NCI-H2196 treated with DMSO at 0.1 percent for 48 hours (cell line): ENCODE measurements at regions not wholly inside any gene's neighbourhood (a gene's known extent, or its start where the extent isn't known, plus 50 kb on each side); places are given as distances from the start of the nearest gene placed in this dataset.

Experiments
- DNase-seq: peaks from one replicate; lab custom pipeline; 2025; ENCODE audit not compliant: unreplicated experiment; lab: John Stamatoyannopoulos, UW

DNA sequence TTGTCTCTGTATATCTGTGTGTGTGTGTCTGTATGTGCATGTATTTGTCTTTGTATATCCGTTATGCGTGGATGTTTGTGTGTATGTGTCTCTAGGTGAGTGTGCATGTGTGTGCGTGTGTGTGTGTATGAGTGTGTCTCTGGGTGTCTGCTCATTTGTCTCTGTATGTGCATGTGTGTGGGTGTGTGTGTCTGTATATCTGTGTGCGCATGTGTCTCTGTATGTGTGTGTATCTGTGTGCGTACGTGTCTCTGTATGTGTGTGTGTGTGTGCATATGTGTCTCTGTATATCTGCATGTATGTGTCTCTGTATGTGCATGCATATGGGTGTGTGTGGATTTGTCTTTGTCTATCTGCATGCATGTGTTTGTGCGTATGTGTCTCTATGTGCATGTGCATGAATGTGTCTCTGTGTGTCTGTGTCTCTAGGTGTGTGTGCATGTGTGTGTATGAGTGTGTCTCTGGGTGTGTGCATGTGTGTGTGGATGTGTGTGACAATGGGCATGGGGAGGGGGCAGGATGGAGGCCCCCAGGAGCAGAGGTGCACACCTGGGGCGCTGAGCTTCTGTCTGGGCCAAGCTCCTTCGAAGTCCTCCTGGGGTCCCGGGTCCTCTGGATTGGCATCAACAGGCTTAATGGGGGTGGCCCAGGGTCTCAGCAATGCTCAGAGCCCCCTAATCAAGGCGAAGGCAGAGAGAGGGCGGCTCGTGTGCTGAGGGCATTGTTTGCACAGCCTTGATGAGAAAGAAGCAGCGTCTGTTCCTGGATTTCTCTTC lies 373.4 kb upstream of the IRX4 start:
- DNase-seq = no peak

DNA sequence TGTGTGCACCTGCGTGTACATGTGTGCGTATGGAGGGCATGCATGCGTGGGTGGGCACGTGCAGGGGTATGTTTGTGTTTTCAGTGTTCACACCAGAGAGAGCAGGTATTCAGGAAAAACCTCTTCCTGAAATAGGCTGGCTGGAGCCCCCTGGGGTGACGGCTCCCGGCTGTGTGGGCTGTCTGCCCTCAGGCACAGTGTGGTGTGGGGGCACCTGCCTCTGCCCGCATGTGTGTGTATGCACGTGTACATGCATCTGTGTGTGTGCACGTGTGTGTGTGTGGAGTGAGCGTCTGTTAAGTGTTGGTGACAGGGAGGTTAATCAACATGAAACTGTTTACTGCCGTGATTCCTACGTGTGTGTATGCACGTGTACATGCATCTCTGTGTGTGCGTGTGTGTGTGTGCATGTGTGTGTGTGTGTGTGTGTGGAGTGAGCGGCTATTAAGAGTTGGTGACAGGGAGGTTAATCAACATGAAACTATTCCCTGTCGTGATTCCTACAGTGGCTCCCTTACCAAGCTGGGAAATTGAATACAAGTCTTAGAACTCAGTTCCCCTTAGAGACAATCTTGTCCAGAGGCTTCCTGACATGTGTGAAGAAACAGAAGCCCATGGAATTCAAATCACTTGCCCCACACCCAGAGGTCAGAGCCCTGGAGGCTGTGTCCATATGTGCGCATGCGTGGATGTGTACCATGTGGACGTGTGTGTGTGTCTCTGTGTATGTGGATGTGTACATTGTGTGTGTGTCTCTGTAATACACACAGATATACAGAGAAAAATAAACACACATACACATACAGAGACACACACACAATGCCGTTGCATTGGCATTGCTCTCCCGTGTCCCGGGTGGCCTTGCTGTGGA lies 372.4 kb upstream of the IRX4 start:
- no peak for DNase-seq

DNA sequence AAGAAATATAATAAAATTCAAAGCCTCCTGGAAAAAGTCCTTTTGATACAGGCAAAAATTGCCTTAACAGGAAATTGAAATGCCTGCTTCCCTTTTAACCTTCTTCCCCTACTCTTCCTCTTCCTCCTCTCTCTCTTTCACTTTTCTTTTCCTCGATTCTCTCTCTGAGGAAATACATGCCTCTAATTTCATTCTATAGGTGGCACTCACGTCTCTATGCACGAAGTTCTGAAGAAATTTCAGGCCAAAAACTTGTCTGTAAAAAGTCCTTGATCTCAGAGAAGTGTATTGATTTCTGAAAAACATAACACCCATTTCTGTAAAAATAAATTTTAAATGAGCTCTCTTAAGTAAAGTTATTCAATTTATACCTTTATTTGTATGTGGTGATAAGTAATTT lies 371.7 kb upstream of the IRX4 start:
- no peak for DNase-seq

DNA sequence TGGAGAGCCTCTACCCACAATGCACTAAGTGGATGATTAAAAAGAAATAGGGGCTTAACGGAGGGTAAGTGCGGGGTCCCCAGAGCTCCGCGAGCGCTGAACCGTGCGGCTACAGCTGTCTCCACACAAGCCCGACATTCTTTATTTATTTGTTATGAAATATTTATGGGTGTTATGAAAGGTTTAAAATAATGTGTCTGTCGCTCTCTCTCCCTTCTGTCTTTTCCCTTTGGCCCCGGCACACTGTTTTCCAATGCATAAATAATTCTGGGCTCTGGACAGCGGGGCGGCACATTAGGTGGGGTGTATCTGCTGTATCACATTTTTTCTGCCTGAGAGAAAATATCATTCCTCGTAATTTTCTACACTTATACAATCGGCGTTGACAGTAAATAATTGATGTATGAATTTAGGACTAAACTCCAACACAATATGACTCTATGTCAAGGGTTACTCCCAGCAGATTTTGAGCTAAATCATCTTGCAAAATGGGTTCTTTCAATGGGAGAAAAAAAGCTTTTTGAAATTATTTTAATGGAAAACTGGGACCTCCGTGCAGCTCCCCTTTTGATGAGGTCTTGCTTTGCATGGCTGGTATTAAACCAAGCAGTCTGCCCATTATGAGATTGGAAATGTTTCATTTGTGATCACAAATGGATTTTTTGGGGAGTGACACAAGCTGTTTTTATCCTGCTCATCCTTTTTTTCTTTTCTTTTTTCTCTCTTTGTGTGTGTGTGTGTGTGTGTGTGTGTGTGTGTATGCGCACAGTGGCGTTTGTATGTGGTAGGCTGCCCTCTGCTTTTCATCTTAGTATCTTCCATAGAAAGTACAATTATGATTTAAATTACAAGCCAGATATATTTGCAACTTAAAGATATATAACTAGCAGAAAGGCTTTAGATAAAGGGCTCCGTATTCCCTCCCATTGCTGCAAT lies 370.6 kb upstream of the IRX4 start:
- no peak for DNase-seq

DNA sequence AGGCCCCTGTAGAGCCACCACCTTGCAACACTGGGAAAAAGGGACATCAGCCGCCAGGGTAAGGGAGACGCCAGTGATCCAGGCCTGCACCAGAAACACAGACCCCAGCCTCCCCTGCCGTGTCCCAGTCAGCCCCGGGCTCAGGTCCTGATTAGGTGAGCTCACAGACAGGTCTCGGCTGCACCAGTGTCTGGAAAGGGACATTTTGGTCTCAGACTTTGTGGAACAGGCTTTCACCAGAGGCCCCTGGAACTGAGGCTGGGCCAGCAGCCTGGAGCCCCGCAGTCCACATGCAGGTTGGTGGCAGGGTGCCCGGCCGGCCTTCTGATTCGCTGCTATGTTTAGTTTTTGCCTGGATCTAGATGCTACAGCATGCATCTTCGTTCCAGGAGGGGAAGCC lies 369.0 kb upstream of the IRX4 start:
- no peak for DNase-seq

DNA sequence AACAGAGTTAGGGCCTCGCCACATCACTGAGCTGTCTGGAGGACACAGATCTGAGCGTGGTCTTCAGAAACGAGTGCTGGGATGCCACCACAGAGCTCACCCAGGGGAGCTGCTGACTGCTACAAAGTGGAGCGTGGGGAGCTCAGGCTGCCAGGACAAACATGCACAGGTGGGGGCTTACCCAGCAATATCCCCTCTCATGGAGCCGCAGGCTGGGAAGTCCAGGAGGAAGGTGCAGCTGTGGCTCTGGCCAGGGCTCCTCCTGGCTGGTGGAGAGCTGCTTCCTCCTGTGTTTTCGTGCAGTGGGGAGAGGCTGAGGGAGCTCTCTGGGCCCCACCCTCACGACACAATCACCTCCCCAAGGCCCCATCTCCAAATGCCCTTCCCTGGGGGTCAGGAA lies 368.6 kb upstream of the IRX4 start:
- no peak for DNase-seq

DNA sequence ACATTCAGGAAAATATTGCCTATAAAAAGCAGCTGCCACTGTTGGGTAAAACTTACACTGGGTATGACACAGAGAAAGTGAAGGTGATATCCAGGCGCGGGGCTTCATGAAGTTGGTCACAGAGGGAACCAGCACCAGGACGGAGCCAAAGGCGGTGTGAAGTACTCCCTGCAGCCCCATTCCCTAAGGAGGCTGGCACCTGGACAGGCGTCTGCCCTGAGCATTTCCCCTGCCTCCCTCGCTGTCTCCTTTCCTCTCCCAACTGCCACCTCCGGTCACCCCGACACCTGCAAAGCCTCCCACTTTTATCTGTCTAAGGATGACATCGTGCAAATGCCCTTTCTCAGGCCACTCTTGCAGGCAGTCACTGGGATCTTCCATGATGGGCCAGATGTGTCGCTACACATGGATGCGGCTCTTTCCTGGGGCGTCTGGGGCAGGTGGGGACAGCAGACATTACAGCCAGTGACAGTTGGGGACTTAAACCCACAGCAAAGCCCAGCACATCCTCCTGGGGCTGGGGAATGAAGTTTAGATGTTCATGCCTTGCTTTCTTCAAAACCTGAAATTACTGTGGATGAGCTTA lies 367.7 kb upstream of the IRX4 start:
- DNase-seq = no peak

DNA sequence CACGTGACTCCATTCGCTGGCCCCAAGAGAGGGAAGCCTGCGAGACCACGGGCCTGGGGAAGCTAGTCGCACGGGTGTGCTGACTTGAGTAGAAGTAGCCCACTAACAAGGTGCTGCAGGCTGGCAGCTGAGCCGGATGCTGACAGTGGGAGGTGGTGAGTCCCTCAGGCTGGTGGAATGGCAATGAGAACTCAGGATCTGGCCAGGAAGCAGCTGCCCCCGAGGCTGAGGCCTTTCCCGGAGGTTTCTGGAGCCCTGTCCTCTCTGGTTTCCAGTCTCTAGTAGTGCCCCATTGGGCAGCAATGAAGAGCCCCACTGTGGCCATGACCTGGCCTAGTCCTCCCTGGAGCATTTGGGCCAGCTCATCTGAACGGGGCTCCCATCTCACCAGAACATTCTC lies 366.7 kb upstream of the IRX4 start:
- no peak for DNase-seq

DNA sequence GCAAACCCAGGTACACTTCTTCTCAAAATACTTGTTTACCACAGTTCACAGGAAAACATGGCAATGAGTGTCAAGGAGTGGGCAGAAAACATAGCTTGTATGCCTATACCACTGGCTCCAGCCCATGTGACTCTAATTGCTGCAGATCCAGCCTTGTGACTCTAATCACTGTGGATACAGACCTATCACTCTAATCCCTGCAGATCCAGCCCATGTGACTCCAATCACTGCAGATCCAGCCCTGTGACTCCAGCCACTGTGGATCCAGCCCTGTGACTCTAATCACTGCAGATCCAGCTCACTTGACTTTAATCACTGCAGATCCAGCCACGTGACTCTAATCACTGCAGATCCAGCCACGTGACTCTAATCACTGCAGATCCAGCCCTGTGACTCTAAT lies 366.3 kb upstream of the IRX4 start:
- DNase-seq = no peak

DNA sequence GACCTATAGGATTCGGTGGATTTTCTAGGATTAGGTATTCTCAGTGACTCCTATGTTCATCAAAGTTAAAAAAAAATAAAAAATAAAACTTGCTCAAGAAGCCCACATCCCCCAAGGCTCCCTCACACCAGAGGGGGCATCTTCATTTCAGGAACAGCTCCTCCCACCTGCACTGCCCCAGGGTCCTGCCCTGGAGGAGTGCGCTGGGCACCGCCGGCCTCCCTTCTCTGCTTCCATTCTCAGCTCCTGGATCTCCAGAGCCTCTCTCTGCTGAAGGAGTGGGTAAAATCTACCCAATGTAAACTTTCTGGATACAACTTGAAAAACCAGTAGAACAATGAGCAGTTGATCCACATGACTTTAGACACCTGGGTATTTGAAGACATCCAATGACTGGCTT lies 359.8 kb upstream of the IRX4 start:
- no peak for DNase-seq

DNA sequence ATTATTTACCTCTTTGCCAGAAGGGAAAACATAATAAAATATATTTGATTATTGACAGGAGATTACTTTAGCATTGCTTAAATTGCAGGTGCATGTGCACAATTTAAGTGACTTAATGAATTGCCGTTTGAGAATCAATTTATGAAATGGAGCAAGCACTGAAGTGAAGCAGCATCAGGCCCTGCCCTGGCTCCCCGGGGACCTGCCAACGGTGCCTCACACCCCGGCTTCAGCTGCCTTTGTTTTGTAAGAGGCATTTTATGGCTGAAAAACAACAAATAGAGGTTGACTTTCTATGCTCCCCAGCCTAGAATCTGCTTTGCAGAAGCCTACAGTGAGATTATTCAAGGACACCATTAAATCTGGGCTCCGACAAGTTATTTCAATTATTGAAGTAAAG lies 359.1 kb upstream of the IRX4 start:
- DNase-seq = no peak

DNA sequence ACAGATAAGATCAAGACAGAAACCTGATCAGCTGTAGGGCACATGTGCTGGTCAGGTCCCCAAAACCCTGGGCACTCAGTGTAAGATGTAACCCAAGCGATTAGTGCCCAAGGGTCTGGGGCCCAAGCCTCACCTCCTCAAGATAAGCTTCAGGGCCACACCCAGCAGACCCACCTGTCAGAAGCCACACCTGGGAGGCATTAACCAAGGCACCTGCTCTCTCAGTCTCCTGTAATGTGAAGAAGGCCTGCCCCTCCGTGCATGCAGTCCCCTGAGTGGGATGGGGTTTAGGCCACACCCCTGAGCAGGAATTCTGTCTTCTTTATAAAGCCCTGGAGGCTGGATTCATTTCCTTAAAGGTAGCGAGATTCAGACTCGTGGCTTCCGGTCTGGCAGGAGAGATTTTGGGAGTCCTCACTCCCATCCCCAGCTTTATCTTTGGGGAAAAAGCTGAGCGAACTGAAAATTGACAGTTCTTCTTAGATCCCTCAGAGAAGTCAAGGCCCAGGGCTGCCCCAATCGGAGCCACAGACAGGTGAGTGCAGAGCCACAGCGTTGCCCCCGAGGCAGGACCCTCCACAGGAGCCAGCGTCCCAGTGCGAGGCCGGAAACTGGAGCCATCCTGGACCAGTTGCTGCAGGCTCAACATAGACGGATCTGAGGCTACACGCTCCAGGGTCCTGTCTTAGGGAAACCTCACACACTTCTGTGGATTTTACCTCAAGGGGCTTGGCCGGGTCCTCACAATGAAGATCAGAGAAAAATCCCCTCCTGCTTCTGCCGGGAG lies 357.6 kb upstream of the IRX4 start:
- DNase-seq = no peak

DNA sequence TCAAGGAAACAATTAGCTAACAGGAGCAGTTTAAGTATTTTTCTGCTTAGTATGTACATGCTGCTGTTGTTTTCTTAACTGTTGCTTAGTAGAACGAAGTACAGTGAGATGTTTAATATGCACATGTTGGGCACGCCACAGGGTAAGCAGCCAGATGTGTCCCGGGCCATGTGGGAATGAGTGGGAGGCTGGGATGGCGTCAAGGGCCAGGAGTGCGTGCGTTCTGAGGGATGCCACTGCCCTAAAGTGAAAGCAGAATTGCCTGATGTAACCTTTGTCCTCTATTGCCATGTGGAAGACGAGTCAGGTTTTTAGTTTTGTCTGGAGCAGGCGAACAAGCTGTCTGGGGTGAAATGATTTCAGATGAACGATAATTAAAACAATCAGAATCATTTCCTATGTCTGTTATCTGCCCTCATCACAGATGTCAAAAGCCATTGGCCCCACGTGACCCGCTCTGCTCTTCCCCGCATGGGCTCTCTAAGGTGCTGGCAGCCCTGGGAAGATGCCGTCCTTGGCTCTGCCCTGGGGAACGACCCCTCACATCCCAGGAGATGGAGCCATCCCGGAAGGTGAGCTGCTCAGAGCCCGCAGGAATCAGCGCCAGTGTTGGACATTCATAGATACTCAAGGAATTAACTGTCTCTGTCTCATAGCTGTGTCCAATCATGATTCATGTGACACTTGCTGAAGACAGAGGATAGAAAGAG lies 356.6 kb upstream of the IRX4 start:
- no peak for DNase-seq

DNA sequence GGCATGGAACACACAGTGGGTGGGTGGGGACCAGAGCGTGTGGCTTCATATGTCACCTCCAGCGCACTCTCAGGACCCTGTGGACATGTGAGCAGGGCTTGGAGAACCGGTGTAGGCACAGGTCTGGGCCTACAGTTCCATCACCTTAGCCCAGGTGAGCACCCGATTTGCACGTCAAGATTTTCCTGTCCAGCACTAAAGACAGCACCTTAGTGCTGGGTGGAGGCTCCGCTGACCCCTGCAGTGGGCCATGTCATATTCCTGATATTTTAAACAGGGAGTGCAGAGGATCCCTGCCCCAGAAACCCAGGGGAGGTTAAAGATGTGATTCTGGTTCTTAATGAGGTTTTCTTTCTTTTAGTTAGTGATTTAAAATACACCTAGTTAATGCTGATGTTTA lies 356.0 kb upstream of the IRX4 start:
- no peak for DNase-seq

DNA sequence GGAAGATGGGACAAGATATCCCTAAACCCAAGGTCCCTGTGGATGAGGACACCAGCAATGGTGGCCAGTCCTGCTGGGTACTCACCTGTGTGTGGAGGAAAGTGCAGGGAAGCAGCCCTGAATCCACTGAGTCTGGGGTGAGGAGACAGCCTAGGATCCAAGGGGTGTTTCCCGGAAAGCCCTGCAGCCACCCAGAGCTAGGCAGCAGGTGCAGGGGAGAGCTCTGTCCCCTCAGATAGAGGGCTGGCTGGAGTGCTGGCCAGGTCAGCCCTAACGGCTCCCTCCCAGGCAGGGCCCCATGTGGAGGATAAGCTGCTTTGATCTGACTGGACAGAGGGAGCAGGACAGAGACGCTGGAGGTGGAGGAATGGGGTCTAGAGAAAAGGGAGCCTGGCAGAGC lies 344.7 kb upstream of the IRX4 start:
- DNase-seq = no peak

DNA sequence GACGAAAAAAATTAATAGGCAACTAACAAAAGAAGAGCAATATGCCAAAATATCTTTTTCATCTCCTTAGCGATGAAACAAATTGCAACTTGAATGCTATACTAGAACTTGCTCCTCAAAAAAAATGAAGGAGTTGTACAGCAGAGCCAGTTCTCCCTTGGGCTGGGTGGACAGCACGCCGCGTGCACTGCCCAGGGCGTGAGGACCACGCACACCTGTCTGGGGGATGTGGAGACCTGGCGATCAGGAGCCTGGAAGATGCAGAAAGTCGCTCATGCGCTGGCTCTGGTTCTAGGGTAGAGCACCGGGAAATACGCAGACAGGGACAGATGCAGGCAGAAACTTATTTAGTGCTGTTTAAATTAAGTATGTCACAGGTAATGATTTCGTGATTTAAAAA lies 342.0 kb upstream of the IRX4 start:
- DNase-seq = no peak

DNA sequence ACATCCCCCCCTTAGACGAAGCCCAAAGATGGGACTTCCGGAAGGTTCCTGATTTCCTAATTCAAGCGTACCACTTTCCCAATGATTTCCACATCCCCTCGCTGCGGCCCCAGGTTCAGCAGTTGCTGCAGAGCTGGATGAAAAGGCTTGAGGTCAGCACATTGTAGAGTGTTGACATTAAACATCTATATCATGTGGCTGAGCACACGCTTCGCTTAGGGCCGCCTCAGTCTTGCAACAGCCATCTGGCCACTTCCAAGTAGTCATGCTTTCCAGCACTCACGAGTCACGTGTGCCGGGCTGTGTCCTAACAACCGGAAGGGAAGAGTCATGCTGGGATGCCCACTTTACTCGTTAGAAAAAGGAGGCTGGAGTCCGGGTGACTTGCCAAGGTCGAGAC lies 340.6 kb upstream of the IRX4 start:
- no peak for DNase-seq

DNA sequence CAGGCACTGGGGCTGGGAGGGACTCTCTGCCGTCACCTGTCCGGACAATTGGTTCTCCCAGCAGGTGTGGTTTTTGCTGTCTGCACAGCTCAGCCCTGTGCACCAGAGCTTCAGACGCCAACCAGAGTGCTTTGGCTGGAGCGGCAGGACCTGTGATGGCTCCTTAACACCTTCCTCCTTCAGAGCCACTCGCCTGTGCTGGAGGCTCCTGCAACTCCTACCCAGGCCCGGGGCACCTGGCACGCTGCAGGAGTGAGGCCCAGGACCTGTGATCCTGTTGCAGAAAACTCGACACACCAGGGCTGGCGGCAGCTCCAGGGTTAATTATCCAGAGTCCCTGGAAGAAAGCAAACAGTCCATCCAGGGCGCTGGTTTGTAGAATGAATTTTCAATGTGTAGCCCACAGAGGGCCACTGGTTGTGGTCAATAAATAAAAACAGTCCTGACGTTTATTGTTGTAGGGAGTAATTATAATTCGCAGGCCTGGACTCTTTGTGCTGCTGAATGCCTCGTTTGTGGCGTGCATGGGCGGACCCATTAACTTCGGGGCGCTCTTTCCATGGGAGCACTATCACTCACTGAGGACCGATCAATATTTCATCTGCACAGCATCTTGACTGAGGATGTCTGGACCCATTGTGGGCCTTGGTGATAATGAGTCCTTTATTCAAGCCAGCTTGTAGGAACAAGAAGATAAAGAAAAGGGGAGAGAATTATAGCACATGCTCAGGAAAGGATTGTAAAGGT lies 339.7 kb upstream of the IRX4 start:
- no peak for DNase-seq

DNA sequence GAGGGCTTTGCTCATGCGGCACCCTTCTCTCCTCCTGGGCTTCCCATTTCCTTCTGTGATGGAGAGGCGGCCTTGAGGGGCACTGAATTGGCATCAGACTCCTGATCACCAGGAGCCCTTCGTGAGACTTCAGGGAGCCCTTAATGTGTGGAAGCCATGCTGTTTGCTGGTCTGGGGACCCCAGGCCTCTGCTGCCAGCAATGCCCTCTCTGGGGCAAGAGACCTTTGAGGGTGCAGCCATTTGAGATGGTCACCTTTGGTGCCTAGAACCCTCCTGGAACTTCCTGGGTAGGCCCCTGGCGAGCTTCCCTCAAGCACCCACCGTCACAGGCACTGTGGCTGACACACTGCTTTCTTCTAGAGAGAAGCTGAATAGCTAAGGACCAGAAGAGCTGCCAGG lies 338.7 kb upstream of the IRX4 start:
- DNase-seq = no peak
